Activated T-helper 2 cell treated with anti-CD3 and anti-CD28 coated beads, Interferon-gamma antibody, Interleukin-2, Interleukin-4, amounts not matched to agents 10 μg/mL and 5 μg/mL and 100 μg/mL, durations not matched to agents 14 hours and 24 hours and 36 hours (primary cell): ENCODE measurements at regions not wholly inside any gene's neighbourhood (a gene's known extent, or its start where the extent isn't known, plus 50 kb on each side); places are given as distances from the start of the nearest gene placed in this dataset.
"Not testable (repeated sequence)": the region's sequence is repeated elsewhere in the genome, so short reads cannot be mapped to it uniquely, and the experiment has no call there.

Source experiments
- DNase-seq: peaks from one replicate; pipeline ENCODE4 v3.0.0; 2021; ENCODE audit warnings: low spot score
- H3K27ac Mint-ChIP-seq: one replicate; pipeline ENCODE4 v1.8.0; 2021; ENCODE audit warnings: mixed read lengths
- H3K27me3 Mint-ChIP-seq: one replicate; pipeline ENCODE4 v1.8.0; 2021; ENCODE audit warnings: low read depth, mixed read lengths
- H3K36me3 Mint-ChIP-seq: one replicate; pipeline ENCODE4 v1.8.0; 2021; ENCODE audit warnings: low read depth, mixed read lengths
- H3K4me1 Mint-ChIP-seq: one replicate; pipeline ENCODE4 v1.8.0; 2021; ENCODE audit warnings: low read depth, mixed read lengths
- H3K4me3 Mint-ChIP-seq: one replicate; pipeline ENCODE4 v1.8.0; 2021; ENCODE audit warnings: low read depth, mild to moderate bottlenecking, moderate library complexity, mixed read lengths
- H3K9me3 Mint-ChIP-seq: one replicate; pipeline ENCODE4 v1.8.0; 2021; ENCODE audit warnings: mixed read lengths
- intact Hi-C: fragments of 100-400 bp; cut with micrococcal nuclease; formaldehyde crosslinking; loops from one replicate; pipeline ENCODE4 v1.15.1; 2023

DNA sequence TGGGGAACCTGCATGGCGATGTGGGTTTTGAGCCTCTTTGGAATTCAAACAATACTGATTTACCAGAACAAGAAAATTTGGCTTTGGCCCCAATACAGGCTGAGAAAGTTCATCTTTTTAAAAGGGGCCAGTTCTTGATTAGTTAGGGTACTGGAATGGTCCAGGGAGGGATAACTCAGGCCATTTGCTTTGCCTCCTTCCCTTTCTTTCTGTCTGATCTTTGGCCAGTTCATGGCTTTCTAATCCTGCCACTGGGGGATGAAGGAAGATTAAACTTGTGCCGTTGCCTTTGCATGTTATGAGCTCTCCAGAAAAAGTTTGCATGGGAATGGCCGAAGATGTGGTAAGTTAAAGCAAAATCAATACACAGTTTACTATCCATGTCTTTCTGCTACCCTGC, 78.4 kb downstream of the ADAMTS15 start:
- DNase-seq = no peak
- H3K27me3 Mint-ChIP-seq = no peaks in the 10 kb centered on the region
- no peaks in the 10 kb centered on the region for H3K4me1 Mint-ChIP-seq
- H3K9me3 Mint-ChIP-seq = no peaks in the 10 kb centered on the region
- H3K4me3 Mint-ChIP-seq = no peak overlapping the region
- H3K27ac Mint-ChIP-seq = no peak overlapping the region
- H3K36me3 Mint-ChIP-seq = no peaks in the 10 kb centered on the region
- intact Hi-C loops = no loop called here

- intact Hi-C loops = no loop called here
- no peak overlapping the region for H3K27ac Mint-ChIP-seq
Observed at GRCh38 chr11:130527636-130528297, 79.3 kb downstream of the ADAMTS15 start.

GRCh38 chr11:130528298-130529261, 80.1 kb downstream of the ADAMTS15 start:
- Mint-ChIP-seq H3K27me3 (no peaks in the 10 kb centered on the region), H3K4me1 (no peaks in the 10 kb centered on the region), H3K9me3 (no peaks in the 10 kb centered on the region), H3K4me3 (no peak overlapping the region), H3K36me3 (no peaks in the 10 kb centered on the region), H3K27ac (no peak overlapping the region)
- DNase-seq = no peak
- intact Hi-C loops = no loop called here

More at GRCh38 chr11:130527636-130528297, 79.3 kb downstream of the ADAMTS15 start:
- H3K9me3 Mint-ChIP-seq = no peaks in the 10 kb centered on the region
- no peaks in the 10 kb centered on the region for H3K4me1 Mint-ChIP-seq
- H3K27me3 Mint-ChIP-seq = no peaks in the 10 kb centered on the region
- DNase-seq = no peak
- no peaks in the 10 kb centered on the region for H3K36me3 Mint-ChIP-seq
- H3K4me3 Mint-ChIP-seq = no peak overlapping the region

GRCh38 chr11:130529366-130529765, 80.9 kb downstream of the ADAMTS15 start:
- no peaks in the 10 kb centered on the region for H3K27me3 Mint-ChIP-seq
- H3K9me3 Mint-ChIP-seq = no peaks in the 10 kb centered on the region
- no peaks in the 10 kb centered on the region for H3K4me1 Mint-ChIP-seq
- H3K4me3 Mint-ChIP-seq = no peak overlapping the region
- DNase-seq = no peak
- intact Hi-C loops = no loop called here
- H3K36me3 Mint-ChIP-seq = no peaks in the 10 kb centered on the region
- no peak overlapping the region for H3K27ac Mint-ChIP-seq

GRCh38 chr11:130531061-130531460, 82.6 kb downstream of the ADAMTS15 start:
- no peak for DNase-seq
- H3K4me3 Mint-ChIP-seq = no peak overlapping the region
- H3K27ac Mint-ChIP-seq = no peak overlapping the region
- H3K4me1 Mint-ChIP-seq = peaks cover 3% of the 10 kb centered on the region
- intact Hi-C loops = no loop called here
- H3K36me3 Mint-ChIP-seq = no peaks in the 10 kb centered on the region
- peaks cover 4% of the 10 kb centered on the region for H3K27me3 Mint-ChIP-seq
- H3K9me3 Mint-ChIP-seq = no peaks in the 10 kb centered on the region

- Mint-ChIP-seq H3K4me3 (no peak overlapping the region), H3K9me3 (no peaks in the 10 kb centered on the region), H3K27me3 (peaks cover 6% of the 10 kb centered on the region), H3K27ac (no peak overlapping the region), H3K36me3 (no peaks in the 10 kb centered on the region), H3K4me1 (peaks cover 3% of the 10 kb centered on the region)
- intact Hi-C loops = no loop called here
- DNase-seq = no peak
Observed at GRCh38 chr11:130533113-130533798, 84.8 kb downstream of the ADAMTS15 start.

DNA sequence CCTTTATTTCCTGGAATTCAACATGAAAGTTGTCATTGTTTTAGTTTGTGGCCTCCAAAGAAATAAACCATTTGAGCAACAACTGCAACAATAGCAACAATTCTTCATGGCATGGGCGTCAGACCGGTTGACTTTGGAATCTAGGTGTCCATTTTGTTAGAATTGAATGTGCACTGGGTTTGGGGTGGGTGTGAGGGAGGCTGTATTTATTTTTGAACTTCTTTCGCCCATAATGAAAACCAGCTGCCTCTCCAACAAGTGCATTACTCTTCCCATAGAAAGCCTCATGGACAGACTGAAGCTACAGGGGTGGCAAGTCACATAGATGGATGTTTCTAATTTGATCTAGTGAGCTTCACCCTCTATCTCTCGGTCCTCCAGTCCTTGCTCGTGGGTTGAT, 85.4 kb downstream of the ADAMTS15 start:
- intact Hi-C loops = no loop called here
- peaks cover 3% of the 10 kb centered on the region for H3K4me1 Mint-ChIP-seq

DNA sequence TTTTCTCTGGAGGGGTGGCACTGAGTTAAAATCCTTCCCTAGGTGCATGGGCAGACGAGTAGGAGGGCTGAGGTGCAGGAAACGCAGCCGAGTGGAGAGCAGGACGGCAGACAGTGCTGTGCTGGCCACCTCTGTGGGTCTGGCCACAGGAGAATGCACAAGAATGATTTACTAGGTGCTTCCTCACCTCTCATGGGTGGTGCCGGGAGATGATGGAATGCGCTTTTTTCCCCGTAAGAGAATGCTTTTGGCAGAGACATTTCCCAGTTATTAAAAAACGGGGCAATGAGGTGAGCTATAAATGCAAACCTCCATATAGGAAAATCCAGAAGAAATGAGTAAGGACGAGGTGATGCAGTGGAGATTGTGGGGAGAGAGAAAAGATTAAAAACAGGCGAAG, 86.1 kb downstream of the ADAMTS15 start:
- intact Hi-C loops = no loop called here
- no peak overlapping the region for H3K27ac Mint-ChIP-seq
- no peak for DNase-seq
- peaks cover 16% of the 10 kb centered on the region for H3K27me3 Mint-ChIP-seq
- no peaks in the 10 kb centered on the region for H3K36me3 Mint-ChIP-seq
- H3K4me1 Mint-ChIP-seq = peaks cover 3% of the 10 kb centered on the region
- H3K4me3 Mint-ChIP-seq = no peak overlapping the region
- H3K9me3 Mint-ChIP-seq = no peaks in the 10 kb centered on the region

More for the DNA sequence above, 85.4 kb downstream of the ADAMTS15 start:
- Mint-ChIP-seq H3K36me3 (no peaks in the 10 kb centered on the region), H3K27me3 (peaks cover 10% of the 10 kb centered on the region), H3K4me3 (no peak overlapping the region), H3K9me3 (no peaks in the 10 kb centered on the region), H3K27ac (no peak overlapping the region)
- no peak for DNase-seq

GRCh38 chr11:130535520-130535919, 87.1 kb downstream of the ADAMTS15 start:
- Mint-ChIP-seq H3K9me3 (no peaks in the 10 kb centered on the region), H3K27me3 (peaks cover 17% of the 10 kb centered on the region), H3K27ac (no peak overlapping the region), H3K4me1 (peaks cover 3% of the 10 kb centered on the region), H3K36me3 (no peaks in the 10 kb centered on the region), H3K4me3 (no peak overlapping the region)
- DNase-seq = no peak
- intact Hi-C loops = no loop called here

DNA sequence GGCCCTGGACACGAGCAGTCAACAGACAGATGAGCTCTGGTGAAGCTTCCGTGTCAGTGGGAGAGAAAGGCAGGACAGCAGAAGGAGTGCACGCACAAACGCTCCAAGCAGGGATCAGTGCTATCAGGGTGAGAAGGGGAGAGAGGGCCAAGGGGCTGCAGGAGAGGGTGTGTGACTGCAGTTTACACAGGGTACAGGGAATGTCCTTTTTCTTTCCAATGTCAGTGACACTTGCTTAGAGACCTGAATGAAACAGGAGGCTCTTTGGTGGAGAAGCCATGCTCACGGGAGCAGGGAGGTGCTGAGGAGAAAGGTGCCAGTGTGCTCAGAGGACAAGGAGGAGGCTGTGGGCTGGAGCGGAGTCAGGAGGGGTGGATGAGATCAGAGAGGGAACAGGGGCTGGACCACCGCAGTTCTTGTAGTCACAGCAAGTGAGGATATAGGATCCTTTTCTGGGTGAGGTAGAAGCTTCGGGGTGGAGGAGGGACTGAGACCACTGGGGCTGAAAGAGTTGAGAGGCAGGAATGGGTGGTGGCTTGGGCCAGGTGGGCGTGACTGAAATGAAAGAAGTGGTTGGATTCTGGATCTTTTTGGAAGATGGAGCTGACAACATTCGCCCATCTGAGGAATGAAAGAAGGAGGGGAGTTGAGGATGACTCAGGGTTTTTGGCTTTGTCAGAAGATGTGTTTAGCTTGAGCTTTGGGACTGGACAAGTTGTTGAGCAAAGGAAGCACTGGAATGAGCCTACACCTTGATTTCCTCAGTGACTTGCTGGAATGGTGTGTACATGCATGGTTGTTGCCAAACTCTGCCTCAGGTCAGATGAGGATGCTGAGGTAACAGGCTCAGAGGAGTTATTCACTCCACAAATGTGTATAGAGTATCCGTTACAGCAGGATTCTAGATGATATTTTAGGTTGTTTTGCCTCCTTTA, 87.9 kb downstream of the ADAMTS15 start:
- Mint-ChIP-seq H3K9me3 (no peaks in the 10 kb centered on the region), H3K27me3 (peaks cover 22% of the 10 kb centered on the region), H3K4me3 (no peak overlapping the region), H3K36me3 (no peaks in the 10 kb centered on the region), H3K4me1 (peaks cover 3% of the 10 kb centered on the region), H3K27ac (no peak overlapping the region)
- intact Hi-C loops = no loop called here
- DNase-seq = no peak

DNA sequence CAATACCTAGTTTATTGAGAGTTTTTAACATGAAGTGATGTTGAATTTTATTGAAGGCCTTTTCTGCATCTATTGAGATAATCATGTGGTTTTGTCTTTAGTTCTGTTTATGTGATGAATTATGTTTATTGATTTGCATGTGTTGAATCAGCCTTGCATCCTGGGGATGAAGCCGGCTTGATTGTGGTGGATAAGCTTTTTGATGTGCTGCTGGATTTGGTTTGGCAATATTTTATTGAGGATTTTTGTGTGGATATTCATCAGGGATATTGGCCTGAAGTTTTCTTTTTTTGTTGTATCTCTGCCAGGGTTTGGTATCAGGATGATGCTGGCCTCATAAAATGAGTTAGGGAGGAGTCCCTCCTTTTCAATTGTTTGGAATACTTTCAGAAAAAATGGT, 91.2 kb downstream of the ADAMTS15 start:
- H3K27ac Mint-ChIP-seq, H3K36me3 Mint-ChIP-seq, intact Hi-C loops, DNase-seq, H3K9me3 Mint-ChIP-seq, H3K4me1 Mint-ChIP-seq, H3K4me3 Mint-ChIP-seq: not testable (repeated sequence)
- peaks cover 28% of the 10 kb centered on the region for H3K27me3 Mint-ChIP-seq

DNA sequence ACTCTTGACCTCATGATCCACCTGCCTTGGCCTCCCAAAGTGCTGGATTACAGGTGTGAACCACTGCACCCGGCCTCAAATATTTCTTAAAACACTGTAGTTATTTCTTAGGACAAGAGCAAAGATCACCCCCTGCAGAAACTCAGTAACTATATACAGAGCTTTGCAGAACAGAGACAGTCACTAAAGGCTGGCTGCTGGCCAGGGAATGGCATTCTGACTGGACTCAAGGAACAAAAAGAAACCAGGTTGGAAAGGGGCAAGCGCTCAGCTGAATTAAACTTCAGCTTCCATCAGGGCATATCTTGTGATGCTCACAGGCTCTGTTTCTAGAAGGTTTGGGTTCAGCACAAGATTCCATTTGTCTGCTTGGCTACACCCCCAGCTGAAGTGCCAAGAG, 95.8 kb downstream of the ADAMTS15 start:
- H3K4me1 Mint-ChIP-seq = no peaks in the 10 kb centered on the region
- no peak overlapping the region for H3K4me3 Mint-ChIP-seq
- H3K27me3 Mint-ChIP-seq = peaks cover 16% of the 10 kb centered on the region
- no peak overlapping the region for H3K27ac Mint-ChIP-seq
- intact Hi-C loops = no loop called here
- no peak for DNase-seq
- no peaks in the 10 kb centered on the region for H3K36me3 Mint-ChIP-seq
- no peaks in the 10 kb centered on the region for H3K9me3 Mint-ChIP-seq
